WERI-Rb-1 (cell line): ENCODE measurements at regions not wholly inside any gene's neighbourhood (a gene's known extent, or its start where the extent isn't known, plus 50 kb on each side); places are given as distances from the start of the nearest gene placed in this dataset.
"Not testable (repeated sequence)": the region's sequence is repeated elsewhere in the genome, so short reads cannot be mapped to it uniquely, and the experiment has no call there.

Experiments
- DNase-seq: peaks from one replicate; pipeline ENCODE4 v3.0.0-alpha.2; 2020
- H3K27ac ChIP-seq: fragments of 250-450 bp; sonication (Bioruptor Pico); 2 replicates; pipeline ENCODE4 v1.5.1; 2020; ENCODE audit warnings: mild to moderate bottlenecking, moderate library complexity
- H3K27me3 ChIP-seq: fragments of 250-450 bp; sonication (Bioruptor Pico); 2 replicates; pipeline ENCODE4 v1.5.1; 2021; ENCODE audit warnings: mild to moderate bottlenecking, low read depth, moderate library complexity; ENCODE audit not compliant: insufficient read depth, severe bottlenecking
- H3K36me3 ChIP-seq: fragments of 250-450 bp; sonication (Bioruptor Pico); 2 replicates; pipeline ENCODE4 v1.5.1; 2020; ENCODE audit warnings: mild to moderate bottlenecking, moderate library complexity
- H3K4me3 ChIP-seq: 2 replicates; pipeline ENCODE4 v1.5.1; 2011; ENCODE audit warnings: low read depth, mild to moderate bottlenecking, control low read depth, low read length
- H3K9me3 ChIP-seq: fragments of 250-450 bp; sonication (Bioruptor Pico); 2 replicates; pipeline ENCODE4 v1.5.1; 2021; ENCODE audit warnings: mild to moderate bottlenecking, moderate library complexity; ENCODE audit not compliant: severe bottlenecking
- CTCF ChIP-seq: IDR thresholded peaks from 2 replicates; pipeline ENCODE4 v1.5.1; 2011; ENCODE audit warnings: low read depth, mild to moderate bottlenecking, control low read depth, inconsistent platforms, low read length

DNA sequence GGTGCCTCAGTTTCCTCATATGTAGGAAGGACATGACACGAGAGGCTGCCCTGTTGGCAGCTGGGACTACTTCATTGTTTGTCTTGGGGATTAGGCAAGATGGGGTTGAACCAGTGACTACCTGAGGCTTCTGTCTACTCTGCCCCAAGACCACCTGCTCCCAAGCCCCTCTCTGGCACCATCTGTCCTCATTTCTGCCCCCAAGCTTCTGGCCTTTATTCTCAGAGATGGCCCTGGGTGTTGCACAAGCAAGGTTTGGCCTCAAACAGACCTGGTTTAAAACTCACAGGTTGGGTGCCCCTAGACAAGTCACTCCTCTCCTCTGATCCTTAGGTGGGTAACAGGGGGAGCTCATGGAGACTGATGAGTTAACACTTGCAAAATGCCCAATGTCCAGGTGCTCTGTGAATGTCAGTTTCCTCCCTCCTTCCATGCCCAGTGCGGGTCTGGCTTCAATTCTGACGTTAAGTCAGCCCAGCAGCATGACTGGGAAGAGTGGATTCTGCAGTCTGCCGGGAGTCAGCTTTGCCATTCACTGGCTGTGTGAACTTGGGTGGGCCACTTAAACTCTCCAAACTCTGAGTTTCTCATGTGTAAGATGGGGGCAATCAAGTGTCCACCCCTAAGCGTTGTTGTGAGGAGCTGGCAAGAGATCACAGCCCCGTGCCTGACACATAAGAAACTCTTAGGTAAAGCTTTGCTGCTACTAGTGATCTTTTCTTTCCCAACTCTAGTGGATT lies 84.5 kb upstream of the TOX2 start:
- Histone ChIP-seq H3K27me3 (peaks cover 85% of the 10 kb centered on the region), H3K9me3 (peaks cover 10% of the 10 kb centered on the region), H3K36me3 (no peaks in the 10 kb centered on the region), H3K4me3 (no peak overlapping the region), H3K27ac (no peak overlapping the region)
- no peak for DNase-seq
- no peak for TF ChIP-seq CTCF

GRCh38 chr20:43827940-43828562 lies 86.6 kb upstream of the TOX2 start:
- no peak overlapping the region for H3K27ac ChIP-seq
- no peak overlapping the region for H3K4me3 ChIP-seq
- no peak for DNase-seq
- H3K9me3 ChIP-seq = peaks cover 10% of the 10 kb centered on the region
- H3K36me3 ChIP-seq = no peaks in the 10 kb centered on the region
- no peak for TF ChIP-seq CTCF
- H3K27me3 ChIP-seq = peaks cover 81% of the 10 kb centered on the region

DNA sequence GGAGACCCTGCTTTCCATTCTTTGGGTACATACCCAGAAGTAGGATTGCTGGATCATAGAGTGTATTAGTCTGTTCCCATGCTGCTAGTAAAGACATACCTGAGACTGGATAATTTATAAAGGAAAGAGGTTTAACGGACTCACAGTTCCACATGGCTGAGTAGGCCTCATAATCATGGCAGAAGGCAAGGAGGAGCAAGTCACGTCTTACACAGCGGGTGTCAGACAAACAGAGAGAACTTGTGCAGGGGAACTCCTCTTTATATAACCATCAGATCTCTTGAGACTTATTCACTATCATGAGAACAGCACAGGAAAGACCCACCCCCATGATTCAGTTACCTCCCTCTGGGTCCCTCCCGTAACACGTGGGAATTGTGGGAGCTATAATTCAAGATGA lies 87.7 kb upstream of the TOX2 start:
- H3K27ac ChIP-seq, DNase-seq, H3K4me3 ChIP-seq, H3K36me3 ChIP-seq: not testable (repeated sequence)
- Histone ChIP-seq H3K27me3 (peaks cover 81% of the 10 kb centered on the region), H3K9me3 (peaks cover 10% of the 10 kb centered on the region)

DNA sequence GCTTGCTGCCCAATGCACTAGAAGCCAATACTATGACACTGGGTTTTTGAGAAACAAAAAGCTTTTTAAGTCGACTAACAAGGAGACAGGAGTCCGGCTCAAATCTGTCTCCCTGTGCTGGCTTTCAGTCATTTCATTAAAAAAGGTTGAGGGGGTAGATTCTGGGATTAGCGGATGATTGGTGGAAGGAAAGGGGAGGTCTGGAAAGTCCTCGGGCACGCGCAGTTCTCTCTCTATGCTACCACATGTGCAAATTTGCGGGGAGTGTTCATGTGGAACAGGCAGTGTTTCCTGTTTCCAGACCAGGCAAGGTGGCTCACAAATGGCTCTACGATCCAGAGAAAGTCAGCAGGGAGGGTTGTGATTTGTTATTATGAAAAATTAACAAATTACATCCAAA lies 89.1 kb upstream of the TOX2 start:
- H3K9me3 ChIP-seq = peaks cover 10% of the 10 kb centered on the region
- H3K4me3 ChIP-seq = no peak overlapping the region
- no peak for TF ChIP-seq CTCF
- peaks cover 71% of the 10 kb centered on the region for H3K27me3 ChIP-seq
- no peak for DNase-seq
- H3K36me3 ChIP-seq = no peaks in the 10 kb centered on the region
- no peak overlapping the region for H3K27ac ChIP-seq

- no peak overlapping the region for H3K4me3 ChIP-seq
- H3K36me3 ChIP-seq = no peaks in the 10 kb centered on the region
- peaks cover 68% of the 10 kb centered on the region for H3K27me3 ChIP-seq
- DNase-seq = no peak
- TF ChIP-seq CTCF = no peak
- peaks cover 10% of the 10 kb centered on the region for H3K9me3 ChIP-seq
- H3K27ac ChIP-seq = no peak overlapping the region
Measured at GRCh38 chr20:43825051-43825402, 89.6 kb upstream of the TOX2 start.

GRCh38 chr20:43824309-43825050 lies 90.2 kb upstream of the TOX2 start:
- peaks cover 10% of the 10 kb centered on the region for H3K9me3 ChIP-seq
- peaks cover 64% of the 10 kb centered on the region for H3K27me3 ChIP-seq
- no peaks in the 10 kb centered on the region for H3K36me3 ChIP-seq
- TF ChIP-seq CTCF = no peak
- DNase-seq = no peak
- no peak overlapping the region for H3K27ac ChIP-seq
- no peak overlapping the region for H3K4me3 ChIP-seq
